ENCODE measurements at regions not wholly inside any gene's neighbourhood (a gene's known extent, or its start where the extent isn't known, plus 50 kb on each side); places are given as distances from the start of the nearest gene placed in this dataset.
"Not testable (repeated sequence)": the region's sequence is repeated elsewhere in the genome, so short reads cannot be mapped to it uniquely, and the experiment has no call there.

- DNase-seq (ENCODE audit: low read depth) = no peak
Measured at GRCh38 chr12:114616081-114616480, 67.9 kb downstream of the TBX3 start.

GRCh38 chr12:114614040-114614439 lies 69.9 kb downstream of the TBX3 start:
- DNase-seq (ENCODE audit: low read depth) = no peak

- no peak for DNase-seq (ENCODE audit: low read depth)
Measured at GRCh38 chr12:114612062-114612461, 71.9 kb downstream of the TBX3 start.

GRCh38 chr12:114611145-114612018 lies 72.6 kb downstream of the TBX3 start:
- no peak for DNase-seq (ENCODE audit: low read depth)

GRCh38 chr12:114608509-114608908 lies 75.5 kb downstream of the TBX3 start:
- no peak for DNase-seq (ENCODE audit: low read depth)

GRCh38 chr12:114605918-114606317 lies 78.1 kb downstream of the TBX3 start:
- DNase-seq (ENCODE audit: low read depth) = no peak

- DNase-seq (ENCODE audit: low read depth) = no peak
Measured at GRCh38 chr12:114604606-114605005, 79.4 kb downstream of the TBX3 start.

GRCh38 chr12:114600584-114600983 lies 83.4 kb downstream of the TBX3 start:
- DNase-seq (ENCODE audit: low read depth) = not testable (repeated sequence)

GRCh38 chr12:114598111-114598510 lies 85.9 kb downstream of the TBX3 start:
- DNase-seq (ENCODE audit: low read depth) = no peak

GRCh38 chr12:114592946-114593345 lies 91.0 kb downstream of the TBX3 start:
- DNase-seq (ENCODE audit: low read depth) = no peak

- no peak for DNase-seq (ENCODE audit: low read depth)
Measured at GRCh38 chr12:114588061-114588460, 95.9 kb downstream of the TBX3 start.

- no peak for DNase-seq (ENCODE audit: low read depth)
Measured at GRCh38 chr12:114580306-114580705, 103.7 kb downstream of the TBX3 start.

GRCh38 chr12:114579389-114579788 lies 104.6 kb downstream of the TBX3 start:
- no peak for DNase-seq (ENCODE audit: low read depth)

GRCh38 chr12:114562654-114563053 lies 121.3 kb downstream of the TBX3 start:
- DNase-seq (ENCODE audit: low read depth) = no peak

- no peak for DNase-seq (ENCODE audit: low read depth)
Measured at GRCh38 chr12:114555451-114555850, 128.5 kb downstream of the TBX3 start.

GRCh38 chr12:114547636-114548035 lies 136.3 kb downstream of the TBX3 start:
- no peak for DNase-seq (ENCODE audit: low read depth)

GRCh38 chr12:114530417-114530816 lies 124.5 kb upstream of the TBX5 start:
- DNase-seq (ENCODE audit: low read depth) = no peak

- DNase-seq (ENCODE audit: low read depth) = no peak
Measured at GRCh38 chr12:114529966-114530365, 124.0 kb upstream of the TBX5 start.

GRCh38 chr12:114528766-114529165 lies 122.8 kb upstream of the TBX5 start:
- no peak for DNase-seq (ENCODE audit: low read depth)

GRCh38 chr12:114521160-114521559 lies 115.2 kb upstream of the TBX5 start:
- not testable (repeated sequence) for DNase-seq (ENCODE audit: low read depth)

GRCh38 chr12:114512351-114512750 lies 106.4 kb upstream of the TBX5 start:
- no peak for DNase-seq (ENCODE audit: low read depth)

GRCh38 chr12:114508529-114509129 lies 102.7 kb upstream of the TBX5 start:
- peak; percentile 71 for DNase-seq (ENCODE audit: low read depth)

- DNase-seq (ENCODE audit: low read depth) = no peak
Measured at GRCh38 chr12:114506651-114507050, 100.7 kb upstream of the TBX5 start.

GRCh38 chr12:114504311-114504710 lies 98.4 kb upstream of the TBX5 start:
- DNase-seq (ENCODE audit: low read depth) = no peak

Data from iris pigment epithelial cell (primary cell).